HG03457 (cell line): ENCODE measurements at regions not wholly inside any gene's neighbourhood (a gene's known extent, or its start where the extent isn't known, plus 50 kb on each side); places are given as distances from the start of the nearest gene placed in this dataset.
A peak's percentile ranks its signal among the peaks of the same experiment; 100 is the strongest.

Experiments
- ATAC-seq: cut with Tn5 transposase; IDR thresholded peaks from one replicate; pipeline ENCODE4 v1.9.1; 2021; ENCODE audit warnings: moderate number of reproducible peaks; ENCODE audit not compliant: unreplicated experiment

- ATAC-seq: peak; percentile 61
Measured at GRCh38 chr10:52853704-52854103, 81.1 kb upstream of the MBL2 start.

- no peak for ATAC-seq
Measured at GRCh38 chr10:52836816-52837215, 64.2 kb upstream of the MBL2 start.
